Pulmonary artery endothelial cell (primary cell): ENCODE measurements at regions not wholly inside any gene's neighbourhood (a gene's known extent, or its start where the extent isn't known, plus 50 kb on each side); places are given as distances from the start of the nearest gene placed in this dataset.

Source experiments
- DNase-seq: peaks from one replicate; pipeline ENCODE4 v3.0.0-alpha.2; 2011; ENCODE audit warnings: low read depth, low spot score

GRCh38 chr10:45197816-45198485 is 117.5 kb downstream of the OR13A1 start:
- DNase-seq: no peak

DNA sequence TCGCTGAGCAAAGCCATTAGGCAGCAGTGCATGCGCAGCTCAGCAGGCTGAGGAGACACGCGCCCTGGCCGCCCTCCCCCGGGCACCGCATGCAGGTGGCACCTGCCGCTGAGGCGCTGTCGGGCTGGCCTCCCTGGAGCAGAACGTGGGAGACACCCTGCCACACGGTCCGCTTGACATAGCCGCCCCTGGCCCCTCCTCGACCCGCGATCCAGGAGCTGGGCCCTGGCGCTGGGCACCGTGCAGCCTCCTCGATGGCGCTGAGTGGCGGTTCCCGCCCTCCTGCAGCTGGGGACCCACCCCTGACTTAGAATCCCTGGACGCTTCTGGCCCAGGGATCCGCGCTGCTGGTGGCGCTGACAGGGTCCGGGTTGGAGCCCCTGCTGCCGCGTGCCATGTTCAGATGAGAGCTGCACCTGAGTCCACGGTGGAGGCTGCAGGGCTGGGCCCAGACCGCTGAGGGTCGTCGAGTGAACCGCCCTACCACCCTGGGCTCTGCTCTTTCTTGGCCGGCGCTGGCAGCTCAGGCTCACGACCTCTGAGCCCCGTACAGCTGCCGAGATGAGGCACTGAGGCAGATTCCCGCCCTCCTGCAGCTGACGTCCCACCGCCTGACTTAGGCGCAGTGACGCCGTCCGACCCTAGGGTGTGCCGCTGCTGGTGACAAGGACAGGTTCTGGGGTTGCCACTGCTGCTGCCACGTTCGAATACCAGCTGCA is 116.8 kb downstream of the OR13A1 start:
- no peak for DNase-seq

DNA sequence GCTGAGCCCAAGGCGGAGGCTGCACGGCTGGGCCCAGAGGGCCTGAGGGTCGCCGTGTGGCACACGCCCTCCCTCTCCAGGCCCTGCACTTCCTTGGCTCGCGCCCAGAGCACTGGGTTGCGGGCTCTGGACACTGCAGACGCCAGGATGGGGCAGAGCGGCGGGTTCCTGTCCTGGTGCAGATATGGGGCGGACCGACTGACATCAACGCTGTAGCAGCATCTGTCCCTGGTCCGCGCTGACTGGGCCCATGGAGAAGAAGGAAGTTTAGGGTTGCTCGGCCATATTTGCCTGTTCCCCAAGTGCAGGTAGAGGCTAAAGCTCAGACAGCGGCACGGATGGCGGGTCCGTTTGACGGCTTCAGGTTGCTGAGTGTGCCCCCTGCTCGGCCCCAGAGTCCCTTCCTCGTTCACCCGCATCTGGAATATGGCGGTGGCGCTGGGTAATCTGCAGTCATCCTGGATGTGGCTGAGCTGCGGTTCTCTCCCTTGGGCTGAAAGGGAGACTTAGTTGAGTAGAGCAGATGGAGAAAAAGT is 116.1 kb downstream of the OR13A1 start:
- no peak for DNase-seq

- no peak for DNase-seq
Measured at GRCh38 chr10:45201271-45201670, 114.1 kb downstream of the OR13A1 start.

DNA sequence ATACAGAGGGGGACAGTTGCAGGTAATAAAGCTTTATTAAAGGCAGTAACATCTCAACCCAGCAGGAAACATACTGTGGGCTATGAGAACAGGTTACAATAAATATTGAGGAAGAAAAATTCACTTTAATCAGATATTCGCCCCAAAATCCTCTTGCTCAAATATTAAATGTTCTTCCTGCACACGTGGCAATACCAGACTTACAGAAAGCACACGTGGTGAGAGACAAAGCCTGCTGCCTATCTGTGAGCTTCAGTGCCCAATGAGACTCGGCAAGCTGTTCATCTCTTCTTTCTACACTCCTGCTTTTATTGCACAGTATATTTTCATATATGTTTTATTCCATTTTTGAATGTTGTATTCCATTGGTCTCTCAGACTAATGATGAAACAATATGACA is 113.2 kb downstream of the OR13A1 start:
- no peak for DNase-seq

GRCh38 chr10:45204954-45205775 is 110.2 kb downstream of the OR13A1 start:
- DNase-seq: no peak

DNA sequence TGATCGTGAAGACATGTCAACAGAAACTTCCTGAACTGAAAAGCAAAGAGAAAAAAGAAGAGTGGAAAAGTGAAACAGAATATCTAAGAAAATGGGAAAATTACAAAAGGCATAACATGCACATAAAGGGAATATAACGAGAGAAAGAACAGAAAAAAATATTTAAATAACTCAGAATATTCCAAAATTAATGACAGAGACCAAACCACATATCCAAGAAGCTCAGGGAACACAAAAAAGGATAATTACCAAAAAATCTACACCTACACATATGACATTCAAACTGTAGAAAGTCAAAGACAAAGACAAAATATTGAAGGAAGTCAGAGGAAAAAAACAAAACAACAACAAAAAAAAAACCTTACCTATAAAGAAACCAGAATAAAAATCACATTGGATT is 105.5 kb downstream of the OR13A1 start:
- DNase-seq: no peak

GRCh38 chr10:45211576-45211975 is 103.8 kb downstream of the OR13A1 start:
- no peak for DNase-seq

- DNase-seq: no peak
Measured at GRCh38 chr10:45219416-45219815, 96.0 kb downstream of the OR13A1 start.

DNA sequence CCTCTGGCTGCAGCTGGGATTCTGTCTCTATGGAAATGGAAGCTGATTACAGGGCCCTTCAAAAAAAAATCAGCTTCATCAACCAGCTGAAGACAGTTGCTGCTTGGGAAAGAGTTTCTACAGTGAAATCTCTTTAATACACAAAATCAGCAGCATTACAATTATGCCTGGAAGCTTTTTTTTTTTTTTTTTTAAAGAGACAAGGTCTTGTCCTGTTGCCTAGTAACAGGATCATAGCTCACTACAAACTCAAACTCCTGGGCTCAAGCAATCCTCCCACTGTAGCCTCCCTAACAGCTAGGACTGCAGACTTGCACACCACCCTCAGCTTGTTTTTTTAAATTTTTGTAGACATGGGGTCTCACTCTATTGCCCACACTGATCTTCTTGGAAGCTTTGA is 94.5 kb downstream of the OR13A1 start:
- DNase-seq: no peak

DNA sequence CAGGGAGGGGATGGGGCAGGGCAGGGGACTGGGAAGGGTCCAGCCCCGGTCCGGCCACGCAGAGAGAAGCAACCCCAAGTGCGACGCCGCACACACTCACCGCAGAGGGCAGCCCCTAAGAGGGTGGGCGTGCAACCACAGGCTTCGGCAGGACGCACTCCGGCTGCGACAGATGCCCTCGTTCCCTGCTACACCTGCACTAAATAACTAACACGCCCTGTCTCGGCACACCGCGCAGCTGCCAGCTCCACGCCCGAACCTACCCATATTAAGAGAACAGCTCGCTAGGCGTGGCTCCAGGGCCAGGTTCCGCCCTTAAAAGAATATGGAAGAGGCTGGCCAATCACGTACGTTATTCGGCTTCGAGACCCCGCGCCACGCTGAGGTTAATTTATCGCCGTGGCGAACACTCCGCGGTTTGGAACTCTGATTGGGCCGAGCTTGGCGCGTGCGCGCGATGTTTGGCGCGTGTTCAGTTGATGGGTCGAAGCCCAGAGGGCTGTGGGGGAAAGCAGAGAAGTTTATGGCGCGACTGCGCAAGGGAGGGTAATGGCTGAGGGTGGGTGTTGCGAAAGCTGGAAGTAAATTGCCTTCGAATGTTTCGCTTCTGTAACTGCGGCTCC is 91.1 kb downstream of the OR13A1 start:
- DNase-seq: no peak

DNA sequence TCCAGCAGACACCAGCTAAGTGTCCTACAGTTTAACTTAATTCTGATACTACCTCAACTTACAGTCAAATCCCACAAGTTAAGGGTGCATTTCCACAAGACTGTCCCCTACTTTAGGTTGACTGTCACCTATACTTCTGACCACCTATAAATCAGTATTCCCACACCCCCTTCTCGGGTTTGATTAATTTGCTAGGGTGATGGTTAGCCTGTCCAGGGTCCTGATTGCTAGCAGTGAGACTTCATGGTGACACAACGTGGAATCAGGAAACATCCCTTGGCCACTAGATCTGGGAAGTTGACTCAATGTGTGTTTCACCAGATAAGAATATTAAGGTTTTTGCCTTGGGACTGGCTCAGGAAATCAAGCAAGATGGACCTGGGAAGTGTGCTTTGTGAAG is 88.4 kb downstream of the OR13A1 start:
- DNase-seq: no peak

- DNase-seq: no peak
Measured at GRCh38 chr10:45227456-45227855, 88.0 kb downstream of the OR13A1 start.

GRCh38 chr10:45229823-45230222 is 85.6 kb downstream of the OR13A1 start:
- DNase-seq: no peak

GRCh38 chr10:45235260-45235769 is 80.1 kb downstream of the OR13A1 start:
- DNase-seq: peak; percentile 60

DNA sequence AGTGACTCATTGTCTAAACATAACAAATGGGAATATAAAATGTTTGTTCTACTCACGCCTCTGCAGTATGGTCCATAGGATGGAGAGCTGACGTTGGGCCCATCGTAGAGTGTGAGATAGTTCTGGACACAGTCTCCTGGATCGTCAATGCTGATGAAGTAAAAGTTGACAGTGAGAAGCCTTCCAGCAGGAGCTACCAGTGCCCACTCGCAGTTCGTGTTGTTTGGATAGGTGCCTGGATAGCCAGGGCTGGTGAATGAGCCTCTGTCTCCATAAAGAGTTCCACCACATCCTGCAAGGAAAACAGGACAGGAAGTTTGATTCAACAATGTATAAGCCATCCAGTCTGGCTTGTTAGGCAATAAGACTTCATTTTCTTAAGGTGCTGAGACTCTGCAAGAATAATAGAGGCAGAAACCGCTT is 79.6 kb downstream of the OR13A1 start:
- DNase-seq: peak; percentile 13

DNA sequence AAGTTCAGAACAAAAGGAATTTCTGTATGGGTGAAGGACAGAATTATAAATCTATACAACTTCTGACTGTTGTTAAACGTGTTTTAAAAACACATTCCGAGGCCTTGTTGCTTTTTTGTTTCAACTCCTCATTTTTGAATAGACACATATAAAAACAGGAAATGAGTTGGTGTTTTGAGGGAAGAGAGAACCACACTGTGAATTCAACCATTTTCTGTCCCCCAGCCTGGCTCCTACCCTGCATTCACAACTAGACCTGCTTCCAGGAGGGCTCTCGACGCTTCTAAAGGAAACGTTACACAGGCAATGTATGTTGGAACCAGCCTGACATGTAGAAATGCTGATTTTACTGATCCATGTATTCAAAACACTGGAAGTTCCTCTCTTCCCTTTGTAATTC is 76.5 kb downstream of the OR13A1 start:
- no peak for DNase-seq

- DNase-seq: peak; percentile 24
Measured at GRCh38 chr10:45239642-45240041, 75.8 kb downstream of the OR13A1 start.

- DNase-seq: no peak
Measured at GRCh38 chr10:45241865-45242520, 73.4 kb downstream of the OR13A1 start.

- no peak for DNase-seq
Measured at GRCh38 chr10:45243261-45243660, 72.1 kb downstream of the OR13A1 start.

DNA sequence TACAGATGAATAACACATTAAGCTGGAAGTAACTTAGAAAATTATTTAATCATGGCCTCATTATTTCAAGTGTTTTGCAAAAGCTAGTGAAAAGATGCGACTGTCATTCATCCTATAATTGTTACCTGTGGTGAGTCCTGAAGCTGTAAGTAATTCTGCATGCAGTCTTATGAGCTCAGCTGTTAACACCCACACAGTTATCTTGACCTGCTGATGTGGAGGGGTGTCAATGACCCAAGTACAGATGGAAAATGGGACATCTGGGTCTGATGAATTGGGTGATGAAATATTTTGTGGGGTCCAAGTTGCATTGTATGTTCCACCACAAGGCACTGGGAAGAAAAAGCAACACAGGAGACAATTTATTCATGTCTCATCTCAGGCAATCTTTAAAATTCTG is 68.9 kb downstream of the OR13A1 start:
- no peak for DNase-seq
